HepG2 (cell line): ENCODE measurements at regions not wholly inside any gene's neighbourhood (a gene's known extent, or its start where the extent isn't known, plus 50 kb on each side); places are given as distances from the start of the nearest gene placed in this dataset.

ENCODE experiments used
- NR2F1 ChIP-seq, 2 experiments: fragments of 450-650 bp in 1 of 2; formaldehyde crosslinking in 1 of 2; IDR thresholded peaks; 2 replicates each; pipeline versions ENCODE4 v1.5.0 to v1.6.1; 2016 to 2020; ENCODE audit warnings: mild to moderate bottlenecking in 1 of 2, missing compliant biosample characterization in 1 of 2, missing genetic modification reagents in 1 of 2, moderate library complexity in 1 of 2
- ZFP37 ChIP-seq: sonication (generic); formaldehyde crosslinking; IDR thresholded peaks from 2 replicates; pipeline ENCODE4 v1.4.0; 2020; ENCODE audit warnings: missing genetic modification reagents, borderline replicate concordance

DNA sequence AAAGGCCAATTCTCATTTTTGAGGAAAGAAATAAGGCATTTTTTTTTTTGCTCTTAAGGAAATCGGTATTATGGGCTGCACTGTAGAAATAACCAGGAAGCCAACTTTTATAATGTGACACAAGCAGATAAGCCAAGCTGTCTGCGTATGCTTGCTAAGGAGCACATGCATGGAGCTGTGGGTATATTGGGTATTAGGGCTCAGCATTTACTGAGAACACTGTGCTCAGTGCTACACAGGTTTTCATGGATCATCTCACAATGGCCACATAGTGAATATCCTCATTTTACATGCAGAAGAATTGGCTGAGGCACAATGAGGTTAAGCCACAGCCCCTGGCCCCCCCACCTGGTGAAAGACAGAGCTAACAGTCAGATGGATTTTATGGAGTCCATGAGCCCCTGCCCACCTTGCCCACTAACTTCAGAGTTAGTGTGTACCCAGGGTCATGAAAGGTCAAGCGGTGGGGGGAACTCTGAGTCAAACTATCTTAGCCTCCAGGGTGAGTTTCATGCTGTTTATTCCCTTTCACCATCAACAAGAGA lies 204.8 kb downstream of the SPATA31A6 start:
- no peak for TF ChIP-seq ZFP37 (CRISPR knock-in tag)
- no peak for TF ChIP-seq NR2F1 (CRISPR knock-in tag; IDR thresholded peaks at IDR 0.05)
